ENCODE measurements at regions not wholly inside any gene's neighbourhood (a gene's known extent, or its start where the extent isn't known, plus 50 kb on each side); places are given as distances from the start of the nearest gene placed in this dataset.

- TF ChIP-seq CTCF (IDR thresholded peaks at IDR 0.05), result no peak
- no peak overlapping the region for H3K4me3 Mint-ChIP-seq
- no peaks in the 10 kb centered on the region for H3K9me3 Mint-ChIP-seq
- no peak for DNase-seq
- H3K4me3 ChIP-seq (ENCODE audit: low read length), result no peak overlapping the region
- ATAC-seq (ENCODE audit: poor library complexity), result no peak
- H3K27me3 ChIP-seq (ENCODE audit: control insufficient read depth in 1 of 2, insufficient read depth in 2 of 2, low read length in 2 of 2), result peaks cover 0 to 5% of the 10 kb centered on the region in 2 experiments
- no peaks in the 10 kb centered on the region for H3K4me1 ChIP-seq (ENCODE audit: insufficient read depth, low read length)
- H3K36me3 Mint-ChIP-seq (ENCODE audit: low read depth), result no peaks in the 10 kb centered on the region
- H3K9me3 ChIP-seq (ENCODE audit: control insufficient read depth in 1 of 2, insufficient read depth in 1 of 2, low read length in 2 of 2), result no peaks in the 10 kb centered on the region
- H3K27ac Mint-ChIP-seq, result no peak overlapping the region
- H3K36me3 ChIP-seq (ENCODE audit: insufficient read depth, low read length), result no peaks in the 10 kb centered on the region
- intact Hi-C loops (cut with DNase I, micrococcal nuclease), result no loop called here
- CTCF ChIA-PET, result no interaction called here
- H3K27me3 Mint-ChIP-seq, result peaks cover 13% of the 10 kb centered on the region
- H3K27ac ChIP-seq (ENCODE audit: low read depth in 1 of 2, low read length in 2 of 2), result no peak overlapping the region
- POLR2A ChIA-PET, result no interaction called here
- H3K4me1 Mint-ChIP-seq (ENCODE audit: low read depth), result no peaks in the 10 kb centered on the region
Observed at GRCh38 chr3:118823626-118824025, 211.0 kb downstream of the IGSF11 start.

GRCh38 chr3:118827446-118827845 is 207.2 kb downstream of the IGSF11 start:
- Mint-ChIP-seq H3K4me1 (ENCODE audit: low read depth) (no peaks in the 10 kb centered on the region), H3K9me3 (no peaks in the 10 kb centered on the region), H3K4me3 (no peak overlapping the region), H3K27me3 (peaks cover 18% of the 10 kb centered on the region), H3K27ac (no peak overlapping the region), H3K36me3 (ENCODE audit: low read depth) (no peaks in the 10 kb centered on the region)
- TF ChIP-seq CTCF (IDR thresholded peaks at IDR 0.05), result no peak
- H3K27me3 ChIP-seq (ENCODE audit: control insufficient read depth in 1 of 2, insufficient read depth in 2 of 2, low read length in 2 of 2), result peaks cover 0 to 7% of the 10 kb centered on the region in 2 experiments
- H3K36me3 ChIP-seq (ENCODE audit: insufficient read depth, low read length), result no peaks in the 10 kb centered on the region
- H3K4me1 ChIP-seq (ENCODE audit: insufficient read depth, low read length), result no peaks in the 10 kb centered on the region
- intact Hi-C loops (cut with DNase I, micrococcal nuclease), result no loop called here
- ATAC-seq (ENCODE audit: poor library complexity), result no peak
- DNase-seq, result no peak
- CTCF ChIA-PET, result no interaction called here
- H3K4me3 ChIP-seq (ENCODE audit: low read length), result no peak overlapping the region
- POLR2A ChIA-PET, result no interaction called here
- no peaks in the 10 kb centered on the region for H3K9me3 ChIP-seq (ENCODE audit: control insufficient read depth in 1 of 2, insufficient read depth in 1 of 2, low read length in 2 of 2)
- no peak overlapping the region for H3K27ac ChIP-seq (ENCODE audit: low read depth in 1 of 2, low read length in 2 of 2)

GRCh38 chr3:118828351-118828750 is 206.3 kb downstream of the IGSF11 start:
- H3K9me3 Mint-ChIP-seq, result no peaks in the 10 kb centered on the region
- H3K36me3 Mint-ChIP-seq (ENCODE audit: low read depth), result no peaks in the 10 kb centered on the region
- CTCF ChIA-PET, result no interaction called here
- H3K36me3 ChIP-seq (ENCODE audit: insufficient read depth, low read length), result no peaks in the 10 kb centered on the region
- H3K4me1 ChIP-seq (ENCODE audit: insufficient read depth, low read length), result no peaks in the 10 kb centered on the region
- no peak overlapping the region for H3K4me3 ChIP-seq (ENCODE audit: low read length)
- no peak for ATAC-seq (ENCODE audit: poor library complexity)
- no peak for DNase-seq
- no peaks in the 10 kb centered on the region for H3K9me3 ChIP-seq (ENCODE audit: control insufficient read depth in 1 of 2, insufficient read depth in 1 of 2, low read length in 2 of 2)
- H3K27me3 ChIP-seq (ENCODE audit: control insufficient read depth in 1 of 2, insufficient read depth in 2 of 2, low read length in 2 of 2), result peaks cover 2 to 7% of the 10 kb centered on the region in 2 experiments
- H3K27ac Mint-ChIP-seq, result no peak overlapping the region
- H3K27me3 Mint-ChIP-seq, result peaks cover 19% of the 10 kb centered on the region
- POLR2A ChIA-PET, result no interaction called here
- no peak overlapping the region for H3K4me3 Mint-ChIP-seq
- no peak for TF ChIP-seq CTCF (IDR thresholded peaks at IDR 0.05)
- no peak overlapping the region for H3K27ac ChIP-seq (ENCODE audit: low read depth in 1 of 2, low read length in 2 of 2)
- no peaks in the 10 kb centered on the region for H3K4me1 Mint-ChIP-seq (ENCODE audit: low read depth)
- intact Hi-C loops (cut with DNase I, micrococcal nuclease), result no loop called here

Data from CD4-positive, alpha-beta T cell (primary cell).